ENCODE measurements at regions not wholly inside any gene's neighbourhood (a gene's known extent, or its start where the extent isn't known, plus 50 kb on each side); places are given as distances from the start of the nearest gene placed in this dataset.

DNA sequence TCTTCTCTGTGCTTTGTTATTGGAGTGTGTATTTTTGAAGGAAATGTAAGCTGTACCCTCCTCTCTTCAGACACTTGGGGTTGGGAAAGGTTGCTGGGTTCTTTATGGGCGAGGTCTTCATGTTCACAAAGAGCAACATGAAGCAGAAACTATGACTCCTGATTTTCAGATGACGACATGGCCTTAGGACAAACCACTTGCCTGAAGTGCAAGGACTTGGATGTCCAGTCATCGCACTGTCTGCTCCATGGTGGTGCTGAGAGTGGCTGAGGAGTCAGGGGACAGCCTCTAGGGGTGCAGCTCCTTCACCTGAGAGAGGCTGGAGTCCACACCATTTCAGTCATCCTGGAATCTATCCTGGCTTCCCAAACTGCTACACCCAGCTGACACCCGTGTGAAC is 183.9 kb upstream of the CDH5 start:
- TF ChIP-seq GATA3 (IDR thresholded peaks at IDR 0.05; ENCODE audit: low read depth, low read length) (no peak), GATA2 (IDR thresholded peaks at IDR 0.05; ENCODE audit: low read depth, low read length) (no peak)
